ENCODE measurements at regions not wholly inside any gene's neighbourhood (a gene's known extent, or its start where the extent isn't known, plus 50 kb on each side); places are given as distances from the start of the nearest gene placed in this dataset.
"Not testable (repeated sequence)": the region's sequence is repeated elsewhere in the genome, so short reads cannot be mapped to it uniquely, and the experiment has no call there.

GRCh38 chr4:184335520-184335919 is 117.8 kb upstream of the ENPP6 start (continued):
- TF ChIP-seq ZMIZ1 (IDR thresholded peaks at IDR 0.05; ENCODE audit: low read depth in 2 of 2, low read length in 2 of 2) = no peak
- no peak for TF ChIP-seq TAF7 (tag; IDR thresholded peaks at IDR 0.05)

- in situ Hi-C loops (cut with MboI); CTCF ChIA-PET (ENCODE audit: low intra/inter-chr PET ratio): not testable (repeated sequence)
Measured at GRCh38 chr4:184333446-184333845, 115.8 kb upstream of the ENPP6 start.

More at GRCh38 chr4:184333446-184333845, 115.8 kb upstream of the ENPP6 start:
- DNase-seq (ENCODE audit: extremely low read depth in 1 of 4, low spot score in 3 of 4); BruUV-seq (replicated peaks); FAIRE-seq; H3K79me2 ChIP-seq (ENCODE audit: control insufficient read depth, insufficient read depth, low read length); H2AFZ ChIP-seq (ENCODE audit: low read depth, low read length); H3K4me2 ChIP-seq (ENCODE audit: insufficient read depth, low read length); ATAC-seq; H3K4me3 ChIP-seq; H3K36me3 ChIP-seq (ENCODE audit: control insufficient read depth, insufficient read depth, low read length); H3K27ac ChIP-seq (ENCODE audit: extremely low read depth, low read depth, low read length); H4K20me1 ChIP-seq (replicated peaks; ENCODE audit: control insufficient read depth, insufficient read depth, low read length); H3K27me3 ChIP-seq (ENCODE audit: control insufficient read depth in 2 of 2, insufficient read depth in 2 of 2, low read length in 2 of 2); H3K9me3 ChIP-seq (replicated peaks; ENCODE audit: control insufficient read depth, insufficient read depth, low read depth, low read length); H3K4me1 ChIP-seq (replicated peaks in 1 of 2; ENCODE audit: control insufficient read depth in 2 of 2, insufficient read depth in 2 of 2, low read length in 2 of 2); intact Hi-C loops (cut with micrococcal nuclease); POLR2A ChIA-PET; H3K9me1 ChIP-seq (ENCODE audit: control insufficient read depth, insufficient read depth, low read length); H3K9ac ChIP-seq (ENCODE audit: insufficient read depth in 1 of 2, low read depth in 2 of 2, low read length in 2 of 2): not testable (repeated sequence)
- WGBS (ENCODE audit: insufficient coverage, low coverage, missing lambda C conversion rate) = 85% methylated on average over 9 of the region's 14 CpGs

Data from K562 (cell line).